GM20000 (cell line): ENCODE measurements at regions not wholly inside any gene's neighbourhood (a gene's known extent, or its start where the extent isn't known, plus 50 kb on each side); places are given as distances from the start of the nearest gene placed in this dataset.

Experiments used
- DNase-seq: peaks from one replicate; pipeline ENCODE4 v3.0.0; 2012; ENCODE audit warnings: low spot score
- CTCF ChIP-seq: IDR thresholded peaks from 2 replicates; pipeline ENCODE4 v1.5.1; 2012; ENCODE audit warnings: mild to moderate bottlenecking, control low read depth; ENCODE audit errors: extremely low read depth, missing control alignments

GRCh38 chr2:64846177-64846576 lies 143.0 kb upstream of the SLC1A4 start:
- TF ChIP-seq CTCF = no peak
- DNase-seq = no peak

GRCh38 chr2:64847930-64848329 lies 141.3 kb upstream of the SLC1A4 start:
- DNase-seq = no peak
- TF ChIP-seq CTCF = no peak

- DNase-seq = no peak
Observed at GRCh38 chr2:64848363-64848762, 140.8 kb upstream of the SLC1A4 start.

GRCh38 chr2:64848945-64849344 lies 140.3 kb upstream of the SLC1A4 start:
- no peak for DNase-seq
- no peak for TF ChIP-seq CTCF

More at GRCh38 chr2:64848363-64848762, 140.8 kb upstream of the SLC1A4 start:
- no peak for TF ChIP-seq CTCF

GRCh38 chr2:64850642-64851041 lies 138.6 kb upstream of the SLC1A4 start:
- no peak for TF ChIP-seq CTCF
- DNase-seq = no peak

- no peak for TF ChIP-seq CTCF
- DNase-seq = no peak
Observed at GRCh38 chr2:64852771-64853241, 136.4 kb upstream of the SLC1A4 start.

GRCh38 chr2:64853306-64853705 lies 135.9 kb upstream of the SLC1A4 start:
- no peak for TF ChIP-seq CTCF
- DNase-seq = no peak
